Suprapubic skin (tissue), 4 donors: ENCODE measurements at regions not wholly inside any gene's neighbourhood (a gene's known extent, or its start where the extent isn't known, plus 50 kb on each side); places are given as distances from the start of the nearest gene placed in this dataset.

Source experiments
- DNase-seq, 2 donors: peaks; one replicate each; pipeline ENCODE4 v3.0.0-alpha.2; 2019; ENCODE audit warnings: low spot score in 2 of 2
- H3K27ac ChIP-seq: fragments of 200-600 bp; sonication (generic); one replicate; pipeline ENCODE4 v1.5.1; 2019
- H3K27me3 ChIP-seq: fragments of 200-600 bp; sonication (generic); one replicate; pipeline ENCODE4 v1.5.1; 2019
- H3K36me3 ChIP-seq: fragments of 200-600 bp; sonication (generic); one replicate; pipeline ENCODE4 v1.5.1; 2019
- H3K4me1 ChIP-seq: fragments of 200-600 bp; sonication (generic); one replicate; pipeline ENCODE4 v1.5.1; 2019
- H3K4me3 ChIP-seq: fragments of 200-600 bp; sonication (generic); one replicate; pipeline ENCODE4 v1.5.1; 2019; ENCODE audit warnings: mild to moderate bottlenecking
- H3K9me3 ChIP-seq: fragments of 200-600 bp; sonication (generic); one replicate; pipeline ENCODE4 v1.5.1; 2019
- CTCF ChIP-seq, 2 donors: fragments of 200-600 bp in 1 of 2; fragments of 450-650 bp in 1 of 2; sonication (generic) in 1 of 2; IDR thresholded peaks; one replicate each; pipeline ENCODE4 v1.5.1; 2016 to 2019; ENCODE audit warnings: antibody characterized with exemption in 2 of 2, mild to moderate bottlenecking in 1 of 2, moderate library complexity in 1 of 2
- EP300 ChIP-seq: sonication (generic); formaldehyde crosslinking; IDR thresholded peaks from one replicate; pipeline ENCODE4 v1.6.1; 2017; ENCODE audit warnings: antibody characterized with exemption
- POLR2A ChIP-seq, 2 donors: fragments of 450-650 bp; IDR thresholded peaks; one replicate each; pipeline ENCODE4 v1.6.1; 2017; ENCODE audit warnings: antibody characterized with exemption in 2 of 2, mild to moderate bottlenecking in 2 of 2, moderate library complexity in 2 of 2
- POLR2AphosphoS5 ChIP-seq, 3 donors: sonication (generic); formaldehyde crosslinking; IDR thresholded peaks; one replicate each; pipeline ENCODE4 v1.6.1; 2017; ENCODE audit warnings: antibody characterized with exemption in 3 of 3
- WGBS: methylation state at CpG from one replicate; pipeline ENCODE4 v1.1.5; 2018; 5-methylcytosine and 5-hydroxymethylcytosine counted together

- WGBS = 72% methylated on average over 4 of the region's 4 CpGs
- DNase-seq = no peak
- H3K4me1 ChIP-seq = no peaks in the 10 kb centered on the region
- H3K27me3 ChIP-seq = no peaks in the 10 kb centered on the region
- TF ChIP-seq POLR2AphosphoS5 (IDR thresholded peaks at IDR 0.05) (no peak), POLR2A (IDR thresholded peaks at IDR 0.05) (no peak)
- H3K27ac ChIP-seq = no peak overlapping the region
- H3K4me3 ChIP-seq = no peak overlapping the region
- no peaks in the 10 kb centered on the region for H3K36me3 ChIP-seq
- H3K9me3 ChIP-seq = no peaks in the 10 kb centered on the region
Measured at GRCh38 chrX:22351966-22352365, 79.3 kb downstream of the CBLL2 start.

DNA sequence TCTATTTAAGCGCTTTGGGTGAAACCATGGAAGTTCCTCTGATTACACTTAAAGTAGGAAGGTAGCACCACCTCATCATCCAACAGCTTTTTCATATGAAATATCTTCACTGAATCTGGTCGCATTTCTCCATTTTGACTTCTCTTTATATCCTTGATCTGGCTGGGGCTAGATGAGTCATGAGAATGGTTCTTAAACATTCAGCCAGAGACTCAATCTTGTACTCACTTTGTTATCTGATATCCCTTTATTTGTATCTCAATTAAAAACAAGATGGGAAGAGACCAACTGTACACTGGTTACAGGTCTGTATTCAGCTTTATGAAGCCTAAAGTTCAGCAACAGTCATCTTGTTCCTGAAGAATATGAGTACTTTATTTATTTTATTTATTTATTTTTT lies 84.9 kb downstream of the CBLL2 start:
- Histone ChIP-seq H3K27me3 (no peaks in the 10 kb centered on the region), H3K36me3 (no peaks in the 10 kb centered on the region), H3K4me1 (no peaks in the 10 kb centered on the region), H3K9me3 (no peaks in the 10 kb centered on the region), H3K27ac (no peak overlapping the region), H3K4me3 (no peak overlapping the region)
- 78% methylated on average over 2 of the region's 2 CpGs for WGBS
- no peak for DNase-seq
- TF ChIP-seq POLR2A (IDR thresholded peaks at IDR 0.05) = no peak
- no peak for TF ChIP-seq POLR2AphosphoS5 (IDR thresholded peaks at IDR 0.05)
- TF ChIP-seq EP300 = no peak
- no peak for TF ChIP-seq CTCF (IDR thresholded peaks at IDR 0.05)

- H3K27me3 ChIP-seq = no peaks in the 10 kb centered on the region
- TF ChIP-seq POLR2A (IDR thresholded peaks at IDR 0.05) (no peak), CTCF (IDR thresholded peaks at IDR 0.05) (no peak), EP300 (no peak), POLR2AphosphoS5 (IDR thresholded peaks at IDR 0.05) (no peak)
- WGBS = 90% methylated on average over 3 of the region's 3 CpGs
- H3K27ac ChIP-seq = no peak overlapping the region
- H3K4me1 ChIP-seq = no peaks in the 10 kb centered on the region
- no peaks in the 10 kb centered on the region for H3K9me3 ChIP-seq
- no peaks in the 10 kb centered on the region for H3K36me3 ChIP-seq
- H3K4me3 ChIP-seq = no peak overlapping the region
- no peak for DNase-seq
Measured at GRCh38 chrX:22360129-22360528, 87.4 kb downstream of the CBLL2 start.

GRCh38 chrX:22365460-22365859 lies 92.7 kb downstream of the CBLL2 start:
- Histone ChIP-seq H3K27ac (no peak overlapping the region), H3K27me3 (no peaks in the 10 kb centered on the region), H3K4me3 (no peak overlapping the region), H3K9me3 (no peaks in the 10 kb centered on the region), H3K36me3 (no peaks in the 10 kb centered on the region), H3K4me1 (no peaks in the 10 kb centered on the region)
- TF ChIP-seq EP300 (no peak), CTCF (IDR thresholded peaks at IDR 0.05) (no peak)
- no peak for DNase-seq
- WGBS = 77% methylated on average over 3 of the region's 3 CpGs

DNA sequence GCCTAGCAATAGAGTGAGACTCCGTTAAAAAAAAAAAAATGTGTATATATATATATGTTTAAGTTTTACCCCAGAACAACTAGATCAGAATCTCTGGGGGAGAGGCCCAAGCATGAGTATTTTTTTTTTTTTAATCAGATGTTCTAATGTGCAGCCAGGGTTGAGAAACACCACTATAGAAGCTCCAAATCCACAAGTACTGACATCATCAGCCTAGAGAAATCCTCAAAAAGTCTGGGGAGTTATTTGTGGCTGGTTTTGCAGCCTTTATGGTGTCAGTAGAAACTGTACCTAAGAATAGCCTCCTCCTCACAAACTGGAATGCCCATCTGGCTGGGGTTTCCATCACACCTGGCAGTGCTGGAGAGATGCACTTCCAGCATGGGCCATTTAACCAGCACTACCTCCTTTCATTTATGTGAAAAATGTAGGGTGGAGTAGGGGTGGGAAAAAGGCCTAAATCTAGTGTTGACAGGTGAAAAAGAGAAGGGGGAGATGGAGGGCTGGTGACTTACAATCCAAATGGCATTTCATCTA lies 93.5 kb downstream of the CBLL2 start:
- TF ChIP-seq EP300 = no peak
- TF ChIP-seq CTCF (IDR thresholded peaks at IDR 0.05) = no peak
- TF ChIP-seq POLR2AphosphoS5 (IDR thresholded peaks at IDR 0.05) = no peak
- 92% methylated on average over 1 of the region's 1 CpG for WGBS
- Histone ChIP-seq H3K9me3 (no peaks in the 10 kb centered on the region), H3K4me3 (no peak overlapping the region), H3K4me1 (no peaks in the 10 kb centered on the region), H3K36me3 (no peaks in the 10 kb centered on the region), H3K27me3 (no peaks in the 10 kb centered on the region), H3K27ac (no peak overlapping the region)
- DNase-seq = no peak

DNA sequence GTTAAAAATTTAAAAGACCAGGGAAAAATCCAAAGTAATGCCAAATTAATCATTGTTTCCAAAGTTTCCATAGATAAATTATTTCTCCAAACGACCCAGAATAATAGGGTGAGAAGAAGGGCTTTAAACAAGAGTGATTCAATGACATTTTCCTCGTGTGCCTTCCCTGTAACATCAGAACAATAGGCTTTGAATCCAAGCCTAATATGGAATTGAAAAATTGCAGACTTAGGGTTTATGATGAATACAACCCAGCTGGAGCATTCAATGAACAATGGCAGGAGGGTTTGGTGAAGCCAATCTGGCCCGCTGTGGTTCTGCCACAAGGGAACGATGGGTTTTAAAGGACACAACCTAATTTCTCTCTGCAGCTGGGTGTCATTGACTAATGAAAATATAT lies 94.2 kb downstream of the CBLL2 start:
- DNase-seq = no peak
- 52% methylated on average over 4 of the region's 4 CpGs for WGBS
- TF ChIP-seq CTCF (IDR thresholded peaks at IDR 0.05) (no peak), POLR2A (IDR thresholded peaks at IDR 0.05) (no peak), POLR2AphosphoS5 (IDR thresholded peaks at IDR 0.05) (no peak), EP300 (no peak)

More for the DNA sequence above, 94.2 kb downstream of the CBLL2 start:
- Histone ChIP-seq H3K9me3 (no peaks in the 10 kb centered on the region), H3K36me3 (no peaks in the 10 kb centered on the region), H3K27ac (no peak overlapping the region), H3K4me1 (no peaks in the 10 kb centered on the region), H3K27me3 (no peaks in the 10 kb centered on the region), H3K4me3 (no peak overlapping the region)
